CD4-positive, alpha-beta T cell (primary cell): ENCODE measurements at regions not wholly inside any gene's neighbourhood (a gene's known extent, or its start where the extent isn't known, plus 50 kb on each side); places are given as distances from the start of the nearest gene placed in this dataset.

ENCODE experiments used
- ATAC-seq: fragments of 200-7000 bp; cut with Tn5 transposase; one replicate; pipeline ENCODE4 v1.10.0; 2022; ENCODE audit warnings: mild to moderate bottlenecking; ENCODE audit not compliant: poor library complexity
- CTCF ChIA-PET: fragments of 350-600 bp; sonication (Branson Sonifier 250); formaldehyde crosslinking; loops from one replicate; lab custom pipeline; 2021; ENCODE audit warnings: antibody characterized with exemption, inconsistent platforms; lab: Charles Lee
- POLR2A ChIA-PET: fragments of 350-600 bp; sonication (Branson Sonifier 250); formaldehyde crosslinking; loops from one replicate; lab custom pipeline; 2021; ENCODE audit warnings: antibody characterized with exemption, inconsistent platforms; lab: Charles Lee
- DNase-seq, 14 experiments: peaks; one replicate each; pipeline ENCODE4 v3.0.0-alpha.2; 2013 to 2020; ENCODE audit warnings: mixed read lengths in 2 of 14
- H3K27ac ChIP-seq, 2 donors: one replicate each; pipeline versions ENCODE4 v1.5.1 to v1.7.0; 2013; ENCODE audit warnings: low read length in 2 of 2, low read depth in 1 of 2, mild to moderate bottlenecking in 1 of 2
- H3K27me3 ChIP-seq, 2 experiments: 1 replicate in 1 of 2; 2 replicates in 1 of 2; pipeline versions ENCODE4 v1.6.1 to v1.7.0; 2013; ENCODE audit warnings: low read length in 2 of 2, control low read depth in 1 of 2, mild to moderate bottlenecking in 1 of 2, moderate library complexity in 1 of 2; ENCODE audit not compliant: insufficient read depth in 2 of 2, control insufficient read depth in 1 of 2
- H3K36me3 ChIP-seq: one replicate; pipeline ENCODE4 v1.6.1; 2013; ENCODE audit warnings: low read length, control low read depth; ENCODE audit not compliant: insufficient read depth
- H3K4me1 ChIP-seq: one replicate; pipeline ENCODE4 v1.6.1; 2013; ENCODE audit warnings: low read length, control low read depth; ENCODE audit not compliant: insufficient read depth
- H3K4me3 ChIP-seq: one replicate; pipeline ENCODE4 v1.5.1; 2013; ENCODE audit warnings: mild to moderate bottlenecking, low read length, moderate library complexity
- H3K9me3 ChIP-seq, 2 experiments: 1 replicate in 1 of 2; 2 replicates in 1 of 2; pipeline versions ENCODE4 v1.6.1 to v1.7.0; 2013; ENCODE audit warnings: low read length in 2 of 2, mild to moderate bottlenecking in 2 of 2, control low read depth in 1 of 2, moderate library complexity in 1 of 2; ENCODE audit not compliant: control insufficient read depth in 1 of 2, insufficient read depth in 1 of 2
- H3K27ac Mint-ChIP-seq: one replicate; pipeline ENCODE4 v1.8.0; 2020; ENCODE audit warnings: mixed read lengths
- H3K27me3 Mint-ChIP-seq: one replicate; pipeline ENCODE4 v1.8.0; 2021; ENCODE audit warnings: mixed read lengths
- H3K36me3 Mint-ChIP-seq: one replicate; pipeline ENCODE4 v1.8.0; 2021; ENCODE audit warnings: low read depth, mixed read lengths
- H3K4me1 Mint-ChIP-seq: one replicate; pipeline ENCODE4 v1.8.0; 2021; ENCODE audit warnings: low read depth, mixed read lengths
- H3K4me3 Mint-ChIP-seq: one replicate; pipeline ENCODE4 v1.8.0; 2020; ENCODE audit warnings: mild to moderate bottlenecking, mixed read lengths
- H3K9me3 Mint-ChIP-seq: one replicate; pipeline ENCODE4 v1.8.0; 2020; ENCODE audit warnings: mixed read lengths
- intact Hi-C, 2 experiments: fragments of 100-400 bp; cut with DNase I in 1 of 2; cut with micrococcal nuclease in 1 of 2; formaldehyde crosslinking; loops; one replicate each; pipeline versions ENCODE4 v1.15.1 to v1.9.0; 2023 to 2025; cut with DNase I, micrococcal nuclease
- TF ChIP-seq, protein P1 (sequence below): fragments of 200-600 bp; IDR thresholded peaks from one replicate; pipeline ENCODE4 v1.8.0; 2022; ENCODE audit warnings: antibody characterized with exemption, mild to moderate bottlenecking

DNA sequence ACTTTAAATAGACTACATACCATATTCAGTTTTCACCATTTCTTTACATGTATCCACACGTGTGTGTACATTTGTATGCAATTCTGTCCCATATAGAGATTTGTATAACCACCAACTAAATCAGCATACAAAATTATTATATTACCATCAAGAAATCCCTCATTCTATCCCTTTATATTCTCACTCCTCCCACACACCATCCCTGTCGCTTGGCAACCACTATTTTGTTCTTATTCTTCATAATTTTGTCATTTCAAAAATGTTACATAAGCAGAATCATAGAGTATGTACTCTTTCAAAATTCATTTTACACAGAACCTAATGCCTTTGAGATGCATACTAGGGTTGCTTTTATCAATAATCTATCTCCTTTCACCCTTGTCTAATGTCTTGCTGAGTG lies 740.5 kb downstream of the SLITRK5 start:
- Mint-ChIP-seq H3K4me3 (no peak overlapping the region), H3K36me3 (no peaks in the 10 kb centered on the region), H3K27ac (no peak overlapping the region), H3K27me3 (no peaks in the 10 kb centered on the region), H3K9me3 (peaks cover 5% of the 10 kb centered on the region), H3K4me1 (no peaks in the 10 kb centered on the region)
- ChIA-PET POLR2A (interaction anchor here (0.7 kb wide), 1 partner anchor 211 kb away, joined by 3 read pairs; no protein-coding TSS in a partner anchor), CTCF (no interaction called here)
- intact Hi-C loops, result no loop called here
- peaks cover 5% of the 10 kb centered on the region in 2 experiments for H3K9me3 ChIP-seq
- no peak for DNase-seq
- H3K4me3 ChIP-seq, result no peak overlapping the region
- no peaks in the 10 kb centered on the region for H3K4me1 ChIP-seq
- no peaks in the 10 kb centered on the region for H3K27me3 ChIP-seq
- TF ChIP-seq, protein P1, sequence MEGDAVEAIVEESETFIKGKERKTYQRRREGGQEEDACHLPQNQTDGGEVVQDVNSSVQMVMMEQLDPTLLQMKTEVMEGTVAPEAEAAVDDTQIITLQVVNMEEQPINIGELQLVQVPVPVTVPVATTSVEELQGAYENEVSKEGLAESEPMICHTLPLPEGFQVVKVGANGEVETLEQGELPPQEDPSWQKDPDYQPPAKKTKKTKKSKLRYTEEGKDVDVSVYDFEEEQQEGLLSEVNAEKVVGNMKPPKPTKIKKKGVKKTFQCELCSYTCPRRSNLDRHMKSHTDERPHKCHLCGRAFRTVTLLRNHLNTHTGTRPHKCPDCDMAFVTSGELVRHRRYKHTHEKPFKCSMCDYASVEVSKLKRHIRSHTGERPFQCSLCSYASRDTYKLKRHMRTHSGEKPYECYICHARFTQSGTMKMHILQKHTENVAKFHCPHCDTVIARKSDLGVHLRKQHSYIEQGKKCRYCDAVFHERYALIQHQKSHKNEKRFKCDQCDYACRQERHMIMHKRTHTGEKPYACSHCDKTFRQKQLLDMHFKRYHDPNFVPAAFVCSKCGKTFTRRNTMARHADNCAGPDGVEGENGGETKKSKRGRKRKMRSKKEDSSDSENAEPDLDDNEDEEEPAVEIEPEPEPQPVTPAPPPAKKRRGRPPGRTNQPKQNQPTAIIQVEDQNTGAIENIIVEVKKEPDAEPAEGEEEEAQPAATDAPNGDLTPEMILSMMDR, result no peak
- no peak overlapping the region for H3K27ac ChIP-seq
- no peaks in the 10 kb centered on the region for H3K36me3 ChIP-seq
- ATAC-seq, result no peak

DNA sequence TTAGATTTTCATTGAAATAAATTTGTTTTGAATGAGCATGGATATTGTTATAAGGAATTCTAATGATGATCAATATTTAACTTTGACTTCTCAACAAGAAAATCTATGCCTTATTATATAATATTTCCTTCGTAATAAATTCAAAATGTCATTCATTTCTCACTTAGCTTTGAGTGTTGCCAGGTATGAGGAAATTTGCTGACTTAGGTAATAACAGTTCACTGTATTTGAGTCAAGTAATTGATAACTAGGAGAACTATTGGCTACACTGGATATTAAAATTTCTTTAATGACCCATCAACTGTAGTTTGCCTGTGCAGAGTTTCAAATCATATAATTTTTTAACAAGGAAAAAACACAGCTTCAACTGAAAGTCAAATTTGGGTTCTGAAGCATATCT lies 746.6 kb downstream of the SLITRK5 start:
- Histone ChIP-seq H3K4me1 (no peaks in the 10 kb centered on the region), H3K4me3 (no peak overlapping the region), H3K27ac (no peak overlapping the region), H3K9me3 (no peaks in the 10 kb centered on the region), H3K27me3 (no peaks in the 10 kb centered on the region), H3K36me3 (no peaks in the 10 kb centered on the region)
- TF ChIP-seq, protein P1, result no peak
- Mint-ChIP-seq H3K36me3 (no peaks in the 10 kb centered on the region), H3K4me1 (no peaks in the 10 kb centered on the region), H3K4me3 (no peak overlapping the region), H3K27me3 (no peaks in the 10 kb centered on the region), H3K27ac (no peak overlapping the region), H3K9me3 (peaks cover 6% of the 10 kb centered on the region)
- CTCF ChIA-PET, result no interaction called here
- POLR2A ChIA-PET, result no interaction called here
- DNase-seq (no peak), ATAC-seq (no peak)
- intact Hi-C loops, result loop anchor here in 1 of 2 experiments (2.0 kb wide), 1 partner anchor 49 kb away; no protein-coding TSS in a partner anchor

DNA sequence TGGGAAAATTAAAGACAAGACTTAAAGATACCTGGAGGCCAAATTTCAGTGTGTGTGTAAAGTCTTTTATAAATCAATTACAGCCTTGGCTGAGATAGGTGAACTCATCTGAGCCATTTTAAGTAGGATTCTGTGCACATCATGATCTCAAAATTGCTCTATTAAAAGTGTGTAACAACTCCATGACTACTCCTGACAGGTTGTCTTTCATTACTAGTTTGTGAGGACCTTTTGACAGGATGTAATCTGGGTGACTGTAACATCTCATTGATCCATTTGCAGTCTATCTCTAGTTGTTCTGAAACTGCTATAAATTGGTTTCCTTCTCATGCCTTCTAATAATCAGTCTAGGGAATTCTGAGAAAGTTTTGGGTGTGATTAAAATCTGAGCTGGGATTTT lies 753.3 kb downstream of the SLITRK5 start:
- Mint-ChIP-seq H3K9me3 (peaks cover 2% of the 10 kb centered on the region), H3K4me3 (no peak overlapping the region), H3K4me1 (no peaks in the 10 kb centered on the region), H3K27ac (no peak overlapping the region), H3K27me3 (no peaks in the 10 kb centered on the region), H3K36me3 (no peaks in the 10 kb centered on the region)
- CTCF ChIA-PET, result no interaction called here
- POLR2A ChIA-PET, result no interaction called here
- intact Hi-C loops, result no loop called here
- Histone ChIP-seq H3K4me3 (no peak overlapping the region), H3K36me3 (no peaks in the 10 kb centered on the region), H3K9me3 (peaks cover 0 to 3% of the 10 kb centered on the region in 2 experiments), H3K27me3 (no peaks in the 10 kb centered on the region), H3K4me1 (no peaks in the 10 kb centered on the region), H3K27ac (no peak overlapping the region)
- TF ChIP-seq, protein P1, result no peak
- ATAC-seq (no peak), DNase-seq (no peak)
